ENCODE measurements at regions not wholly inside any gene's neighbourhood (a gene's known extent, or its start where the extent isn't known, plus 50 kb on each side); places are given as distances from the start of the nearest gene placed in this dataset.
"Not testable (repeated sequence)": the region's sequence is repeated elsewhere in the genome, so short reads cannot be mapped to it uniquely, and the experiment has no call there.

- H3K4me3 ChIP-seq = peak overlapping the region in 1 of 8 donors; percentile 72
- H3K27ac ChIP-seq = peak overlapping the region; percentile 77 to 97 (median 94)
- DNase-seq = peak; percentile 81
- H3K27me3 ChIP-seq (replicated peaks in 1 of 7) = no peaks in the 10 kb centered on the region
- H3K4me1 ChIP-seq = peaks cover 30 to 64% (median 49%) of the 10 kb centered on the region in 6 donors
- no peaks in the 10 kb centered on the region for H3K9me3 ChIP-seq
- H3K36me3 ChIP-seq = no peaks in the 10 kb centered on the region
- TF ChIP-seq POLR2AphosphoS5 (IDR thresholded peaks at IDR 0.05) (peak in 1 of 3 donors; percentile 16), POLR2A (IDR thresholded peaks at IDR 0.05) (no peak)
- 41 to 58% (median 54%) methylated on average over 9 to 13 of the region's 13 CpGs for WGBS, 5 donors
- intact Hi-C loops (cut with DNase I; ENCODE audit: low total_unique reads) = loop anchor here (2.0 kb wide), 1 partner anchor 165 kb away; the partner anchor contains the start of gene TBL1XR1
Measured at GRCh38 chr3:177361081-177361938, 164.0 kb upstream of the TBL1XR1 start.

- WGBS, 5 donors = 73 to 90% (median 83%) methylated on average over 2 of the region's 2 CpGs
- Histone ChIP-seq H3K9me3 (no peaks in the 10 kb centered on the region), H3K36me3 (no peaks in the 10 kb centered on the region), H3K27ac (no peak overlapping the region), H3K4me3 (no peak overlapping the region), H3K4me1 (peaks cover 20 to 51% (median 41%) of the 10 kb centered on the region in 6 donors), H3K27me3 (replicated peaks in 1 of 7) (no peaks in the 10 kb centered on the region)
- TF ChIP-seq POLR2AphosphoS5 (IDR thresholded peaks at IDR 0.05) = no peak
- TF ChIP-seq CTCF (IDR thresholded peaks at IDR 0.05 in 8 of 11, conservative IDR thresholded peaks at IDR 0.05 in 3 of 11) = no peak
- TF ChIP-seq POLR2A (IDR thresholded peaks at IDR 0.05) = no peak
- intact Hi-C loops (cut with DNase I; ENCODE audit: low total_unique reads) = no loop called here
- DNase-seq = no peak
Measured at GRCh38 chr3:177362626-177363025, 165.3 kb upstream of the TBL1XR1 start.

DNA sequence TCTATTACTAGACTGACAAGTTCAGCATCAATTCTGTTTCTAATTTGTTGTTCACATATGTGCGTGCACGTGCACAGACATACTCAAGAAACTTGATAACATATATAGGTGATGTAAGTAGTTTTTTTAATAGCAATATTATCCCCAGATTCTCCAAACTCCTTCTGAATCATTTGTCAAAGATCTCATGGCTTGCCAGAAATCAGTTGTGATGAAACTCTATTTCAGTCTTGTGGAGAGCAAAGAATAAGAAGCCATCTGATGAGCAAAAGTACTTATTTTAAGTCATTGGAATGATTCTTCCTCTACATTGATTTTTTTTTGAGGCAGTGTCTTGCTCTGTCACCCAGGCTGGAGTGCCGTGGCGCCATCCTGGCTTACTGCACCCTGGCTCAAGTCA lies 167.0 kb upstream of the TBL1XR1 start:
- intact Hi-C loops (cut with DNase I; ENCODE audit: low total_unique reads) = no loop called here
- WGBS, 5 donors = 95 to 97% (median 96%) methylated on average over 4 of the region's 4 CpGs

GRCh38 chr3:177365294-177365693 lies 168.0 kb upstream of the TBL1XR1 start:
- intact Hi-C loops (cut with DNase I; ENCODE audit: low total_unique reads); DNase-seq: not testable (repeated sequence)
- WGBS, 5 donors = 85 to 94% (median 90%) methylated on average over 3 of the region's 3 CpGs

More for the DNA sequence above, 167.0 kb upstream of the TBL1XR1 start:
- Histone ChIP-seq H3K4me3 (no peak overlapping the region), H3K36me3 (no peaks in the 10 kb centered on the region), H3K27me3 (replicated peaks in 1 of 7) (no peaks in the 10 kb centered on the region), H3K27ac (no peak overlapping the region), H3K4me1 (peaks cover 7 to 35% (median 25%) of the 10 kb centered on the region in 6 donors), H3K9me3 (no peaks in the 10 kb centered on the region)
- TF ChIP-seq POLR2AphosphoS5 (IDR thresholded peaks at IDR 0.05) = no peak
- TF ChIP-seq POLR2A (IDR thresholded peaks at IDR 0.05) = no peak
- TF ChIP-seq CTCF (IDR thresholded peaks at IDR 0.05 in 8 of 11, conservative IDR thresholded peaks at IDR 0.05 in 3 of 11) = no peak
- DNase-seq = no peak

DNA sequence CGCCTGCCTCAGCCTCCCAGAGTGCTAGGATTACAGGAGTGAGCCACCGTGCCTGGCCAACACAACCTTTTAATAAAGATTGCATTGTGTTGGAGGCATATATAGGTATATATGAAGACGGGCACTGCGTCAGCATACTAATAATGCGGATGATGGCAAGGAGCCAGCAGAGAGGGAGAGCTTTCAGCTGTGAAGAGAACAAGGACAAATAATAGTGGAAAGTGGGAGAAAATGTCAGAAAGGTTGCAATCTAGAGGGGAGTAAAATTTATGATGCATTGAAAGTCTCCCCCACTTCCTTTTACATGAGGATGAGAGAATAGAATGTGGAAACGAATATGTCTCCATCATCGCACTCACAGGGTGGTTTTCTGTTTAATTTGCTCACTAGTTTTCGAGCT lies 170.5 kb upstream of the TBL1XR1 start:
- WGBS, 5 donors = 77 to 87% (median 86%) methylated on average over 8 of the region's 8 CpGs
- Histone ChIP-seq H3K27ac (no peak overlapping the region), H3K4me1 (peaks cover 0 to under 1% (median 0%) of the 10 kb centered on the region in 6 donors), H3K9me3 (no peaks in the 10 kb centered on the region), H3K27me3 (replicated peaks in 1 of 7) (no peaks in the 10 kb centered on the region), H3K4me3 (no peak overlapping the region), H3K36me3 (no peaks in the 10 kb centered on the region)
- no peak for DNase-seq
- TF ChIP-seq POLR2AphosphoS5 (IDR thresholded peaks at IDR 0.05) = no peak
- intact Hi-C loops (cut with DNase I; ENCODE audit: low total_unique reads) = no loop called here

More at GRCh38 chr3:177365294-177365693, 168.0 kb upstream of the TBL1XR1 start:
- not testable (repeated sequence) for H3K27ac ChIP-seq; H3K36me3 ChIP-seq; H3K4me3 ChIP-seq; H3K9me3 ChIP-seq; H3K27me3 ChIP-seq (replicated peaks in 1 of 7)
- H3K4me1 ChIP-seq = peaks cover 3 to 25% (median 15%) of the 10 kb centered on the region in 6 donors

Data from spleen (tissue), 11 donors.